ENCODE measurements at regions not wholly inside any gene's neighbourhood (a gene's known extent, or its start where the extent isn't known, plus 50 kb on each side); places are given as distances from the start of the nearest gene placed in this dataset.

DNA sequence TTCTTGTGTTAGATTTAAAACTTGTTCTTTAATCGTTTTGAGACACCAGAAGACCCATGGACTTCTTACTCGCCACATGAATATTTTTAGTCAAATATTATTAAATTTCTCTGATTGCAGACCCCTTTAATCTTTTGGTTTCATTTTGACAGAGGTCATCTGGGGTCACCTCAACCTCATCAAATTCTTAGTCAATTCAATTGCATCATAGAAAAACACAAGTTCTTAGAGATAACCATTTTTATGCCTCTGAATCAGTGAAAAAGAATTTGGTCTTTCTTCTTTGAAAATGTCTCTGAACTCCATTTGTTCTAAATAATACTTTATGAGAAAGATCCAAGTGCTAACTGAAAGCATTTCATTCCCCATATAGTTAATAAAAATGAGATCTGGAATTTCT is 55.2 kb upstream of the CBLN4 start:
- no peak for DNase-seq (ENCODE audit: low read depth in 2 of 2)
- Histone ChIP-seq H2AFZ (ENCODE audit: low read length) (no peak overlapping the region), H3K27me3 (ENCODE audit: control insufficient read depth, insufficient read depth, low read length) (no peaks in the 10 kb centered on the region), H3K4me1 (ENCODE audit: control insufficient read depth, extremely low read depth, insufficient read depth, low read length) (no peaks in the 10 kb centered on the region), H3K79me2 (ENCODE audit: control insufficient read depth, insufficient read depth, low read length) (no peaks in the 10 kb centered on the region), H3K27ac (ENCODE audit: insufficient read depth, low read length) (no peak overlapping the region), H3K9ac (ENCODE audit: insufficient read depth, low read length) (no peak overlapping the region), H3K36me3 (ENCODE audit: control insufficient read depth, insufficient read depth, low read length) (no peaks in the 10 kb centered on the region), H3K4me3 (replicated peaks in 1 of 4; ENCODE audit: control extremely low read depth in 1 of 4, insufficient read depth in 1 of 4, low read depth in 3 of 4, low read length in 4 of 4) (no peak overlapping the region), H4K20me1 (ENCODE audit: control insufficient read depth, extremely low read depth, insufficient read depth, low read length) (no peaks in the 10 kb centered on the region), H3K9me3 (ENCODE audit: control insufficient read depth, insufficient read depth, low read depth, low read length) (no peaks in the 10 kb centered on the region), H3K4me2 (ENCODE audit: extremely low read depth, insufficient read depth, low read length) (no peak overlapping the region)
- TF ChIP-seq, protein P1, sequence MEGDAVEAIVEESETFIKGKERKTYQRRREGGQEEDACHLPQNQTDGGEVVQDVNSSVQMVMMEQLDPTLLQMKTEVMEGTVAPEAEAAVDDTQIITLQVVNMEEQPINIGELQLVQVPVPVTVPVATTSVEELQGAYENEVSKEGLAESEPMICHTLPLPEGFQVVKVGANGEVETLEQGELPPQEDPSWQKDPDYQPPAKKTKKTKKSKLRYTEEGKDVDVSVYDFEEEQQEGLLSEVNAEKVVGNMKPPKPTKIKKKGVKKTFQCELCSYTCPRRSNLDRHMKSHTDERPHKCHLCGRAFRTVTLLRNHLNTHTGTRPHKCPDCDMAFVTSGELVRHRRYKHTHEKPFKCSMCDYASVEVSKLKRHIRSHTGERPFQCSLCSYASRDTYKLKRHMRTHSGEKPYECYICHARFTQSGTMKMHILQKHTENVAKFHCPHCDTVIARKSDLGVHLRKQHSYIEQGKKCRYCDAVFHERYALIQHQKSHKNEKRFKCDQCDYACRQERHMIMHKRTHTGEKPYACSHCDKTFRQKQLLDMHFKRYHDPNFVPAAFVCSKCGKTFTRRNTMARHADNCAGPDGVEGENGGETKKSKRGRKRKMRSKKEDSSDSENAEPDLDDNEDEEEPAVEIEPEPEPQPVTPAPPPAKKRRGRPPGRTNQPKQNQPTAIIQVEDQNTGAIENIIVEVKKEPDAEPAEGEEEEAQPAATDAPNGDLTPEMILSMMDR (conservative IDR thresholded peaks at IDR 0.05 in 1 of 2, IDR thresholded peaks at IDR 0.05 in 1 of 2; ENCODE audit: low read depth in 1 of 2, low read length in 2 of 2), result no peak
- no peak for TF ChIP-seq EZH2 (IDR thresholded peaks at IDR 0.05; ENCODE audit: low read length, missing control alignments)

DNA sequence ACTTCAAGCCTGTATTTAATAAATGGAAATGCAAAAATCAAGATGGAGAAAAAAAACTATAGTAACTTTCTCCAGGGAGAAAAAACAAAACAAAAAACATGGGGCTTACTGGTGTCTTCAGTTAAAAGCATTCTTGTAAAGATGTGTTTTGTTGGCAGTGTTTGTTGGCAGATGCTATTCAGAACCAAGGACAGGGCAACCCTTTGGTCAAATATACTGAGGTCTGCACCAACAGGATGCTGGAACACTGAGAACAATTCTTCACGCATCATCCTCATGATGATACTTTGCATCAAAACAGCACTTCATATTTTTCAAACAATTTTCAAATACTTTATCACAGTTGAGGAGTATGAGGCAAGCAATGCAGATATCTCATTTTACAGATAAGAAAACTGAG is 63.7 kb upstream of the CBLN4 start:
- H3K4me3 ChIP-seq (replicated peaks in 1 of 4; ENCODE audit: control extremely low read depth in 1 of 4, insufficient read depth in 1 of 4, low read depth in 3 of 4, low read length in 4 of 4), result no peak overlapping the region
- no peak overlapping the region for H3K9ac ChIP-seq (ENCODE audit: insufficient read depth, low read length)
- no peaks in the 10 kb centered on the region for H4K20me1 ChIP-seq (ENCODE audit: control insufficient read depth, extremely low read depth, insufficient read depth, low read length)
- H2AFZ ChIP-seq (ENCODE audit: low read length), result no peak overlapping the region
- DNase-seq (ENCODE audit: low read depth in 2 of 2), result no peak
- no peaks in the 10 kb centered on the region for H3K9me3 ChIP-seq (ENCODE audit: control insufficient read depth, insufficient read depth, low read depth, low read length)
- no peaks in the 10 kb centered on the region for H3K4me1 ChIP-seq (ENCODE audit: control insufficient read depth, extremely low read depth, insufficient read depth, low read length)
- no peaks in the 10 kb centered on the region for H3K27me3 ChIP-seq (ENCODE audit: control insufficient read depth, insufficient read depth, low read length)
- TF ChIP-seq, protein P1 (conservative IDR thresholded peaks at IDR 0.05 in 1 of 2, IDR thresholded peaks at IDR 0.05 in 1 of 2; ENCODE audit: low read depth in 1 of 2, low read length in 2 of 2), result no peak
- no peak for TF ChIP-seq EZH2 (IDR thresholded peaks at IDR 0.05; ENCODE audit: low read length, missing control alignments)
- no peak overlapping the region for H3K27ac ChIP-seq (ENCODE audit: insufficient read depth, low read length)
- H3K79me2 ChIP-seq (ENCODE audit: control insufficient read depth, insufficient read depth, low read length), result no peaks in the 10 kb centered on the region
- H3K4me2 ChIP-seq (ENCODE audit: extremely low read depth, insufficient read depth, low read length), result no peak overlapping the region
- H3K36me3 ChIP-seq (ENCODE audit: control insufficient read depth, insufficient read depth, low read length), result no peaks in the 10 kb centered on the region

DNA sequence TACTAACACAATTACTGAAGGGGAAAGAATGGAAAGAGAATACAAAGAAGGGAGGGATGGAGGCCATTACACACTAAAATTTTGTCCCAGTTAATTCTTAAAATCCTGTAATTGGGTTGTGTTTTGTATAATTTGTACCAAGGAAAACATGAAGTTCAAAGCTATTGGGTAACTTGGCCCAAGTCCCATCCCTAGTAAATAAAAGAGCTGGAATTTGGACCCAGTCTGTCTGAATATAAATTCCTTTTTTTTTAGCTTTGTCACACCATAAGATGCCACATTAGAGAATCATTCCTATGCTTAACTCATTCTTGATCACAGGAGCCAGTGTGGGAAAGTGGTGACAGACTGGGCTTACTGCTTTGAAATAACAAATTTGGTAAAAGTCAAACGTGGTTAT is 66.8 kb upstream of the CBLN4 start:
- no peak overlapping the region for H3K4me2 ChIP-seq (ENCODE audit: extremely low read depth, insufficient read depth, low read length)
- H3K27ac ChIP-seq (ENCODE audit: insufficient read depth, low read length), result no peak overlapping the region
- H4K20me1 ChIP-seq (ENCODE audit: control insufficient read depth, extremely low read depth, insufficient read depth, low read length), result no peaks in the 10 kb centered on the region
- no peak overlapping the region for H2AFZ ChIP-seq (ENCODE audit: low read length)
- no peaks in the 10 kb centered on the region for H3K36me3 ChIP-seq (ENCODE audit: control insufficient read depth, insufficient read depth, low read length)
- H3K79me2 ChIP-seq (ENCODE audit: control insufficient read depth, insufficient read depth, low read length), result no peaks in the 10 kb centered on the region
- TF ChIP-seq EZH2 (IDR thresholded peaks at IDR 0.05; ENCODE audit: low read length, missing control alignments), result no peak
- TF ChIP-seq, protein P1 (conservative IDR thresholded peaks at IDR 0.05 in 1 of 2, IDR thresholded peaks at IDR 0.05 in 1 of 2; ENCODE audit: low read depth in 1 of 2, low read length in 2 of 2), result no peak
- no peaks in the 10 kb centered on the region for H3K9me3 ChIP-seq (ENCODE audit: control insufficient read depth, insufficient read depth, low read depth, low read length)
- no peaks in the 10 kb centered on the region for H3K27me3 ChIP-seq (ENCODE audit: control insufficient read depth, insufficient read depth, low read length)
- H3K4me3 ChIP-seq (replicated peaks in 1 of 4; ENCODE audit: control extremely low read depth in 1 of 4, insufficient read depth in 1 of 4, low read depth in 3 of 4, low read length in 4 of 4), result no peak overlapping the region
- no peaks in the 10 kb centered on the region for H3K4me1 ChIP-seq (ENCODE audit: control insufficient read depth, extremely low read depth, insufficient read depth, low read length)
- no peak overlapping the region for H3K9ac ChIP-seq (ENCODE audit: insufficient read depth, low read length)
- DNase-seq (ENCODE audit: low read depth in 2 of 2), result no peak
